Uterus (tissue), 2 donors: ENCODE measurements at regions not wholly inside any gene's neighbourhood (a gene's known extent, or its start where the extent isn't known, plus 50 kb on each side); places are given as distances from the start of the nearest gene placed in this dataset.

Experiments
- POLR2A ChIP-seq, 2 donors: fragments of 450-650 bp; IDR thresholded peaks; one replicate each; pipeline ENCODE4 v1.6.1; 2016; ENCODE audit warnings: antibody characterized with exemption in 2 of 2, mild to moderate bottlenecking in 1 of 2, moderate library complexity in 1 of 2
- TF ChIP-seq, protein P1 (sequence below), 4 experiments: fragments of 200-600 bp in 2 of 4; fragments of 450-650 bp in 2 of 4; sonication (generic) in 2 of 4; IDR thresholded peaks; one replicate each; pipeline ENCODE4 v1.5.1; 2016 to 2019; ENCODE audit warnings: antibody characterized with exemption in 4 of 4, mild to moderate bottlenecking in 2 of 4, moderate library complexity in 1 of 4

DNA sequence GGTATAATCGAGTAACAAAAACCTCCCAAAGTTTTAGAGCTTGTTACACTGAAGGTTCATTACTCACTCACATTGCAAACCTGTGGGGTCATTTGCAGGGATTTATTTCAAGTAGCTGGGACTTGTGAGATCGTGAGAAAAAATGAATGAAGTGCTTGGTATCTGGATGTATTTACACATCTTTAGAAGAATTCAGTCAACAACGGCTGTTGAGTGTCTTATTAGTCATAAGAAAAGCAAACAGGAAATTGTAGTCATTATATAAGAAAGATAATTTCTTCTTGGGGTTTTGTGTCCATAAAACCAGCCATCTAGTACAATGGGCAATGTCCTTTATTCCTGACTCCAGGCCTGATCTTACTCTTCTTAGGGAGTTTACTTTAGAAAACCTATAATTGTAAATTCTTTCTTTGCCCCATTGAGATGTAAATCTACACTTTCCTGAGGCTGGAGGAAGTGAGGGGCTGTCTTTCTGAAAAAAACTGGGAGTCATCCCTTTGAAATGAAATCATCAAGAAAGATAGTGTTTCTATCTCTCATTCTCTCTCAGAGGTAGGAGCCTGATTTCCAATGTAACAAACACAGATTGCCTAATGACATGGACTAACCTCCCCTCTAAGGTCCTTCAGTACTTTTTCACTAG, 202.5 kb upstream of the ASCC3 start:
- TF ChIP-seq, protein P1, sequence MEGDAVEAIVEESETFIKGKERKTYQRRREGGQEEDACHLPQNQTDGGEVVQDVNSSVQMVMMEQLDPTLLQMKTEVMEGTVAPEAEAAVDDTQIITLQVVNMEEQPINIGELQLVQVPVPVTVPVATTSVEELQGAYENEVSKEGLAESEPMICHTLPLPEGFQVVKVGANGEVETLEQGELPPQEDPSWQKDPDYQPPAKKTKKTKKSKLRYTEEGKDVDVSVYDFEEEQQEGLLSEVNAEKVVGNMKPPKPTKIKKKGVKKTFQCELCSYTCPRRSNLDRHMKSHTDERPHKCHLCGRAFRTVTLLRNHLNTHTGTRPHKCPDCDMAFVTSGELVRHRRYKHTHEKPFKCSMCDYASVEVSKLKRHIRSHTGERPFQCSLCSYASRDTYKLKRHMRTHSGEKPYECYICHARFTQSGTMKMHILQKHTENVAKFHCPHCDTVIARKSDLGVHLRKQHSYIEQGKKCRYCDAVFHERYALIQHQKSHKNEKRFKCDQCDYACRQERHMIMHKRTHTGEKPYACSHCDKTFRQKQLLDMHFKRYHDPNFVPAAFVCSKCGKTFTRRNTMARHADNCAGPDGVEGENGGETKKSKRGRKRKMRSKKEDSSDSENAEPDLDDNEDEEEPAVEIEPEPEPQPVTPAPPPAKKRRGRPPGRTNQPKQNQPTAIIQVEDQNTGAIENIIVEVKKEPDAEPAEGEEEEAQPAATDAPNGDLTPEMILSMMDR (IDR thresholded peaks at IDR 0.05): no peak
- TF ChIP-seq POLR2A (IDR thresholded peaks at IDR 0.05): no peak
